Skeletal muscle satellite cell (primary cell): ENCODE measurements at regions not wholly inside any gene's neighbourhood (a gene's known extent, or its start where the extent isn't known, plus 50 kb on each side); places are given as distances from the start of the nearest gene placed in this dataset. TPM values are rescaled to one million over a fixed set of nuclear protein-coding genes. Genes with fewer than 3 reads are reported as not detected.
A peak's percentile ranks its signal among the peaks of the same experiment; 100 is the strongest.
"Not testable (repeated sequence)": the region's sequence is repeated elsewhere in the genome, so short reads cannot be mapped to it uniquely, and the experiment has no call there.

Experiments used
- H3K27me3 ChIP-seq: 2 replicates; pipeline ENCODE4 v1.7.0; 2013; ENCODE audit warnings: low read length; ENCODE audit not compliant: control insufficient read depth, insufficient read depth
- H3K36me3 ChIP-seq: 2 replicates; pipeline ENCODE4 v1.7.0; 2013; ENCODE audit warnings: mild to moderate bottlenecking, control low read depth, low read length; ENCODE audit not compliant: insufficient read depth
- H3K4me1 ChIP-seq: 2 replicates; pipeline ENCODE4 v1.7.0; 2013; ENCODE audit warnings: low read length; ENCODE audit not compliant: control insufficient read depth, insufficient read depth
- H3K4me2 ChIP-seq: 2 replicates; pipeline ENCODE4 v1.7.0; 2013; ENCODE audit warnings: mild to moderate bottlenecking, low read length
- H3K4me3 ChIP-seq: 2 replicates; pipeline ENCODE4 v1.7.0; 2013; ENCODE audit warnings: low read length
- H3K9ac ChIP-seq: 2 replicates; pipeline ENCODE4 v1.7.0; 2013; ENCODE audit warnings: mild to moderate bottlenecking, low read depth, low read length, moderate library complexity
- H3K9me3 ChIP-seq: replicated peaks from 2 replicates; pipeline ENCODE4 v1.7.0; 2013; ENCODE audit warnings: mild to moderate bottlenecking, control low read depth, low read length
- small RNA-seq: library from RNA; depleted of rRNA; stranded (forward); fragments of <200 nt; gene quantifications from one replicate; pipeline ENCODE3, GENCODE V24; 2012

- H3K9ac ChIP-seq: no peak overlapping the region
- no peaks in the 10 kb centered on the region for H3K4me1 ChIP-seq
- H3K36me3 ChIP-seq: no peaks in the 10 kb centered on the region
- H3K4me2 ChIP-seq: no peak overlapping the region
- no peaks in the 10 kb centered on the region for H3K9me3 ChIP-seq
- no peaks in the 10 kb centered on the region for H3K27me3 ChIP-seq
- no peak overlapping the region for H3K4me3 ChIP-seq
Measured at GRCh38 chr7:56199639-56200038, 83.4 kb upstream of the NUPR2 start.

- not testable (repeated sequence) for H3K4me3 ChIP-seq, H3K36me3 ChIP-seq, H3K4me2 ChIP-seq, H3K9me3 ChIP-seq, H3K4me1 ChIP-seq, H3K27me3 ChIP-seq, H3K9ac ChIP-seq
Measured at GRCh38 chr7:56196195-56196594, 80.0 kb upstream of the NUPR2 start.

GRCh38 chr7:56188823-56189346 lies 72.7 kb upstream of the NUPR2 start:
- Histone ChIP-seq H3K4me3 (no peak overlapping the region), H3K9me3 (peaks cover 4% of the 10 kb centered on the region), H3K4me1 (no peaks in the 10 kb centered on the region), H3K27me3 (no peaks in the 10 kb centered on the region), H3K4me2 (no peak overlapping the region), H3K36me3 (no peaks in the 10 kb centered on the region), H3K9ac (no peak overlapping the region)

GRCh38 chr7:56188376-56188775 lies 72.2 kb upstream of the NUPR2 start:
- H3K36me3 ChIP-seq: no peaks in the 10 kb centered on the region
- H3K4me1 ChIP-seq: no peaks in the 10 kb centered on the region
- peaks cover 1% of the 10 kb centered on the region for H3K9me3 ChIP-seq
- H3K27me3 ChIP-seq: no peaks in the 10 kb centered on the region
- no peak overlapping the region for H3K4me2 ChIP-seq
- no peak overlapping the region for H3K9ac ChIP-seq
- H3K4me3 ChIP-seq: no peak overlapping the region

GRCh38 chr7:56181010-56181409 lies 64.8 kb upstream of the NUPR2 start:
- Histone ChIP-seq H3K36me3 (no peaks in the 10 kb centered on the region), H3K4me2 (no peak overlapping the region), H3K4me3 (no peak overlapping the region), H3K9me3 (no peaks in the 10 kb centered on the region), H3K4me1 (no peaks in the 10 kb centered on the region), H3K9ac (no peak overlapping the region), H3K27me3 (no peaks in the 10 kb centered on the region)

GRCh38 chr7:56175771-56176170 lies 59.6 kb upstream of the NUPR2 start:
- no peak overlapping the region for H3K4me3 ChIP-seq
- peak overlapping the region; percentile 9 for H3K4me2 ChIP-seq
- H3K36me3 ChIP-seq: no peaks in the 10 kb centered on the region
- no peaks in the 10 kb centered on the region for H3K9me3 ChIP-seq
- no peak overlapping the region for H3K9ac ChIP-seq
- no peaks in the 10 kb centered on the region for H3K27me3 ChIP-seq
- no peaks in the 10 kb centered on the region for H3K4me1 ChIP-seq

GRCh38 chr7:56174875-56175760 lies 58.9 kb upstream of the NUPR2 start:
- Histone ChIP-seq H3K9ac (no peak overlapping the region), H3K4me3 (peak overlapping the region; percentile 8), H3K27me3 (no peaks in the 10 kb centered on the region), H3K9me3 (no peaks in the 10 kb centered on the region), H3K4me2 (peak overlapping the region; percentile 9), H3K4me1 (no peaks in the 10 kb centered on the region), H3K36me3 (no peaks in the 10 kb centered on the region)

- Histone ChIP-seq H3K36me3 (no peaks in the 10 kb centered on the region), H3K4me1 (no peaks in the 10 kb centered on the region), H3K9me3 (no peaks in the 10 kb centered on the region), H3K4me3 (no peak overlapping the region), H3K4me2 (no peak overlapping the region), H3K9ac (no peak overlapping the region), H3K27me3 (no peaks in the 10 kb centered on the region)
Measured at GRCh38 chr7:56174346-56174874, 58.2 kb upstream of the NUPR2 start.

Small RNA genes in the stretch of these regions (small RNA-seq; reads per million reads assigned to genes)
- not detected for gene AC092447.9
- gene RNU6-1052P: not detected
- gene RNU6-1335P: not detected
- gene SEPT14P24: not detected
